Thoracic aorta (tissue), 2 donors: ENCODE measurements at regions not wholly inside any gene's neighbourhood (a gene's known extent, or its start where the extent isn't known, plus 50 kb on each side); places are given as distances from the start of the nearest gene placed in this dataset.

ENCODE experiments used
- ATAC-seq: fragments of 150-250 bp; one replicate; pipeline ENCODE4 v1.8.0; 2017; ENCODE audit warnings: low read depth; ENCODE audit not compliant: insufficient number of reproducible peaks, low FRiP score
- DNase-seq: peaks from one replicate; pipeline ENCODE4 v3.0.0-alpha.2; 2020; ENCODE audit warnings: low spot score
- H3K27ac ChIP-seq, 2 donors: fragments of 200-600 bp; sonication (generic); 1 replicate in 1 of 2; 2 replicates in 1 of 2; pipeline ENCODE4 v1.5.1; 2016; ENCODE audit warnings: mild to moderate bottlenecking in 2 of 2, moderate library complexity in 2 of 2
- H3K27me3 ChIP-seq: fragments of 200-600 bp; sonication (generic); replicated peaks from 2 replicates; pipeline ENCODE4 v1.6.0; 2016; ENCODE audit warnings: mild to moderate bottlenecking; ENCODE audit not compliant: insufficient read depth
- H3K36me3 ChIP-seq: fragments of 200-600 bp; sonication (generic); one replicate; pipeline ENCODE4 v1.5.1; 2016
- H3K4me1 ChIP-seq, 2 donors: fragments of 200-600 bp; sonication (generic); 1 replicate in 1 of 2; 2 replicates in 1 of 2; pipeline versions ENCODE4 v1.5.1 to v1.6.0; 2016; ENCODE audit warnings: low read depth in 2 of 2, mild to moderate bottlenecking in 1 of 2; ENCODE audit not compliant: control insufficient read depth in 1 of 2
- H3K4me3 ChIP-seq: fragments of 200-600 bp; sonication (generic); 2 replicates; pipeline ENCODE4 v1.5.1; 2016; ENCODE audit warnings: mild to moderate bottlenecking
- H3K9me3 ChIP-seq: fragments of 200-600 bp; sonication (generic); 2 replicates; pipeline ENCODE4 v1.5.1; 2016
- CTCF ChIP-seq: fragments of 200-600 bp; sonication (generic); IDR thresholded peaks from one replicate; pipeline ENCODE4 v1.5.1; 2019; ENCODE audit warnings: antibody characterized with exemption

DNA sequence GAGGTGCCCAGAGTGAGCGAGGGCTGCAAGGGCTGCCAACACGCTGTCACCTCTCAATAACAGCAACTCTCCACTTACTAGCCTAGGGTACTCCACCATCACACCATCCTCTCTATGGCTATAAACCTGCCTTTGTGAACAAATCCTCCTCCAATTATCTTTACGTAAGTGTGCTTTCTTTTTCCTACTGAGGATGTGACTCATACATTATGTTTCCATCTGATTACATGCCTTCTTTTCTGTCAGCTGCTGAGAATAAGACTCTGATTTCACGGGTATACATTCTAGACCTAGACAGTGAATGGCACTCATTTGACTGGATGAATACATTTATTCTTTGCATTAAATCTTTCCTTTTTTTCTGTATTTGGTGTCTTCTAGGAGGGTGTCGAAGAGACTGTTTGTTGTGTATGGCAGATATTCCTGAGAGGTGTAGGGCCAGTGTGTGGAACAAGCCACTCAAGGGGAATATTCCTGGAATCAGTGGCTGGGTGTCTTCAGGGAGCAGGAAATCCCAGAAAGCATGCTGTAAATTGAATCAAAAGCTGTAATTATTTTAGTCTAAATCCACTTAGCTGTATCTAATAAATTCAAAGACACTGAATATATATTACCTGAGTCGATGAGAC is 327.3 kb upstream of the TMTC1 start:
- no peak for TF ChIP-seq CTCF
- DNase-seq: no peak

GRCh38 chr12:30110498-30110897 is 326.8 kb upstream of the TMTC1 start:
- Histone ChIP-seq H3K36me3 (no peaks in the 10 kb centered on the region), H3K27me3 (no peaks in the 10 kb centered on the region), H3K4me3 (no peak overlapping the region), H3K27ac (no peak overlapping the region), H3K4me1 (no peaks in the 10 kb centered on the region), H3K9me3 (no peaks in the 10 kb centered on the region)
- DNase-seq (no peak), ATAC-seq (no peak)
- TF ChIP-seq CTCF: no peak

More for the DNA sequence above, 327.3 kb upstream of the TMTC1 start:
- H3K36me3 ChIP-seq: no peaks in the 10 kb centered on the region
- H3K9me3 ChIP-seq: no peaks in the 10 kb centered on the region
- no peak overlapping the region for H3K4me3 ChIP-seq
- no peaks in the 10 kb centered on the region for H3K27me3 ChIP-seq
- no peak overlapping the region for H3K27ac ChIP-seq
- ATAC-seq: no peak
- no peaks in the 10 kb centered on the region for H3K4me1 ChIP-seq

DNA sequence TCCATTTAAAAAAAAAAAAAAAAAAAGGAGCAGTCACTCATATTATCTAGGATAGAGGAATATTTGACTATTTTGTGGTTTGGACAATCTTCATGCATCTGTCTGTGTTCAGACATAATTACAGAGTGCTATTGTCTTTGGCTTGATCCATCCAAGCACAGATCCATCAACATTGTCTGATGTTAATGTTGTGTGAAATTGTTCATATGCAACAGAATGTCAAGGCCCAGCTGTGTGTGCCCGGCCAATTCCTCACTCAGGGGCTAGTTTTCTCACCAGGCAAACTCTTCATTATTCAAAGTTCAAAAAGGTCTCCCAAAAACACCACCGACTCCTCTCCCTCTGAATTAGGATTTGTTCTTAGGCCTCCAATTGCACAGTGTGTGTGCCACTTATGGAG is 324.9 kb upstream of the TMTC1 start:
- TF ChIP-seq CTCF: no peak
- H3K27ac ChIP-seq: no peak overlapping the region
- DNase-seq: no peak
- no peaks in the 10 kb centered on the region for H3K9me3 ChIP-seq
- H3K27me3 ChIP-seq: no peaks in the 10 kb centered on the region
- no peaks in the 10 kb centered on the region for H3K36me3 ChIP-seq
- H3K4me3 ChIP-seq: no peak overlapping the region
- no peaks in the 10 kb centered on the region for H3K4me1 ChIP-seq
- no peak for ATAC-seq

DNA sequence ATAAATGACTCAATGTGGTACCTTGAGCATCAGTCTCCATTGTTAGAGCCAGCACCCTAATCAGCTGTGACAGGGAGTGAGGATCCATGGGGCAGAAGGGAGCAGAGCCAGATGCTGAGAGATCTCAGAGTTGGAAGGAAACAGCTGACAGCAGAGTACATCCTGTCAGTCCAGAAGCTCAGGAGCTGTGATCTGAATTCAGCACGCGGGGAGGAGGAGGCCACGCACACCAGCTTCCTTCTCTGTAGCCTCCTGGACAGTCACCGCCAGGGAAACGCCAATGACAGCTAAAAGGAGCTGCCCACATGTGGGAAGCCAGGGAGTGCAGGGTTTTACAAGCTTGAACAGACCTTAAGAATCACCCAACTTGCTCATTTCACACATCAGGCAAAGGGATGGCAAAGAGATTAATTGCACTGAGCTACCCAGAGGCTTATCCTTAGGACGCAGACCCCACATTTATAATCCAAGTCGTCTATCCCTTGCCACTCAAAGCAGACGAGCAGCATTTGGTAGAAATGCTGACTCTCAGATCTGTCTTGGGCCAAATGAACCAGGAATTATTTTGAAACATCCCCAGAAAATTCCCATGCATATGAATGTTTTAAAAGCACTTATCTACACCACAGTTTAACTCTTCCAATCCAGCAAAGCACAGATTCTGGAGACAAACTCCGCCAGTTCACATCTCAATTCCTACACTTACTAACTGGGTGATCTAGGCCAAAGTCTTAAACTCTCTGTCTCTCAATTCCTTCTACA is 322.6 kb upstream of the TMTC1 start:
- Histone ChIP-seq H3K27me3 (no peaks in the 10 kb centered on the region), H3K4me1 (no peaks in the 10 kb centered on the region), H3K27ac (no peak overlapping the region), H3K36me3 (no peaks in the 10 kb centered on the region), H3K9me3 (no peaks in the 10 kb centered on the region), H3K4me3 (no peak overlapping the region)
- ATAC-seq: no peak
- TF ChIP-seq CTCF: no peak
- no peak for DNase-seq

- H3K27ac ChIP-seq: no peak overlapping the region
- no peak for ATAC-seq
- no peaks in the 10 kb centered on the region for H3K36me3 ChIP-seq
- TF ChIP-seq CTCF: no peak
- no peak for DNase-seq
- no peak overlapping the region for H3K4me3 ChIP-seq
- H3K9me3 ChIP-seq: no peaks in the 10 kb centered on the region
- no peaks in the 10 kb centered on the region for H3K4me1 ChIP-seq
- H3K27me3 ChIP-seq: no peaks in the 10 kb centered on the region
Observed at GRCh38 chr12:30105505-30105904, 321.8 kb upstream of the TMTC1 start.
